GM12874 (cell line): ENCODE measurements at regions not wholly inside any gene's neighbourhood (a gene's known extent, or its start where the extent isn't known, plus 50 kb on each side); places are given as distances from the start of the nearest gene placed in this dataset.

Experiments
- TF ChIP-seq, protein P1 (sequence below): IDR thresholded peaks from 2 replicates; pipeline ENCODE4 v1.5.1; 2011; ENCODE audit warnings: low read depth, mild to moderate bottlenecking, control low read depth, low read length, moderate library complexity; ENCODE audit not compliant: insufficient read depth

DNA sequence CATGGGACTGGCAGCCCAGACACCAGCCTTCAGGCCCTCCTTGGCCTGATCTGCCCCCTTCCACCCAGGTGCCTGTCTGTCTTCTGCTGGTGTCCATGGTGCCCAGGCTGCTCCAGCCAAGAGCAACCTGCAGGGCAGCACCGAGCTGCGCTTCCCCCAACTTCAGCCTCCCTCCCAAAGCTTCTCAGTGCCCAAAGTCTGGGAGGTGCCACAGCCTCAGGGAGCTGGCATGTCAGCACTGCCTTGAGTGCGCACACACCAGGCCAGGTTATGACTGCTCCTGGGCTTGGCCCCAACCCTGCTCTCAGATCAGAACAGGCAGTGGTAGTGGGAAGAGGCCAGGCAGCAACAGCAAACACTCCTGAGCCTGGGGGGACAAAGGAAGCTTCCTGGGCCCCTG lies 304.6 kb upstream of the NRG3 start:
- TF ChIP-seq, protein P1, sequence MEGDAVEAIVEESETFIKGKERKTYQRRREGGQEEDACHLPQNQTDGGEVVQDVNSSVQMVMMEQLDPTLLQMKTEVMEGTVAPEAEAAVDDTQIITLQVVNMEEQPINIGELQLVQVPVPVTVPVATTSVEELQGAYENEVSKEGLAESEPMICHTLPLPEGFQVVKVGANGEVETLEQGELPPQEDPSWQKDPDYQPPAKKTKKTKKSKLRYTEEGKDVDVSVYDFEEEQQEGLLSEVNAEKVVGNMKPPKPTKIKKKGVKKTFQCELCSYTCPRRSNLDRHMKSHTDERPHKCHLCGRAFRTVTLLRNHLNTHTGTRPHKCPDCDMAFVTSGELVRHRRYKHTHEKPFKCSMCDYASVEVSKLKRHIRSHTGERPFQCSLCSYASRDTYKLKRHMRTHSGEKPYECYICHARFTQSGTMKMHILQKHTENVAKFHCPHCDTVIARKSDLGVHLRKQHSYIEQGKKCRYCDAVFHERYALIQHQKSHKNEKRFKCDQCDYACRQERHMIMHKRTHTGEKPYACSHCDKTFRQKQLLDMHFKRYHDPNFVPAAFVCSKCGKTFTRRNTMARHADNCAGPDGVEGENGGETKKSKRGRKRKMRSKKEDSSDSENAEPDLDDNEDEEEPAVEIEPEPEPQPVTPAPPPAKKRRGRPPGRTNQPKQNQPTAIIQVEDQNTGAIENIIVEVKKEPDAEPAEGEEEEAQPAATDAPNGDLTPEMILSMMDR = no peak

DNA sequence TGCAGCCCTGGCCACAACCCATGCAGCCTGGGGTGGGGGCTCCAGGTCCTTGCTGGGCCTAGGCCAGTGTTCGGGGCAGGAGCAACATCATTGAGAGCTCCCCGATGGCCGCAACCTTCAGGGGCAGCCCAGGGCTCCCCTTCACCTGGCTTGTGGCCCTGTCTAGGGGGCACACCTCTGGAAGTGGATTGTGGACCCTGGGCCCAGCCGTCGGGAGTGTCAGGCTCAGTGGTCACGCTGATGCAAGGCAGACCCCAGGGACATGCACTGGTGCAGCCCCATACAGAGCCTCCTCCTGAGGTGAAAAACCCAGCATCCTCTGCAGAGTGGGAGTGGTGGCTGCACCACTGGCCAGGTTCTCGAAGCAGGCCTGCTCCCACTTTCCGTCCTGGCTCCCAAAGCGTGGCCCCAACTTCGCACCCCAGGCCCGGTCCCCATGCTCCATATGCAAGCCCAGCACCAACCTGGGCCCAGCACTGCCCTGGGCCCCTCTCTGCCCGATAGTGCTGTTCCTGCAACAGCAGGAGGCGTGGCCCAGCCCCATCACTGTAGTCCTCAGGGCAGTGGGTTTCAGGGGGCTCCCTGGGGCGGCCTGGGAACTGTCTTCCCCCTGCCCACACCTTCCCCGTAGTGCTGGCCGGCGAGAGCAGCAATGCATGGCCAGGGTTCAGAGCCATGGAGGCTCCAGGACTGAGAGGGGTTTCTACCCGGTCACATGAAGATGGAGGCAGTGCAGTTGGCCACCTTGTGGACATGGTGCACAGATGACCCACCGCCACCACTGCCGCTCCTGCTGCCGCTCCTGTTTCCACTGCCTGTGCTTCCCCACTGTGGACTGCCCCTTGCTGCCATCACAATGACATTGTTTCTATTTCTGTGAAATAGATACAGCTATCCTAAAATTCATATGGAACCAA lies 303.9 kb upstream of the NRG3 start:
- TF ChIP-seq, protein P1 = no peak

- TF ChIP-seq, protein P1 = no peak
These were observed 300.0 kb upstream of the NRG3 start for GRCh38 chr10:81575036-81575435.

GRCh38 chr10:81576336-81576735 lies 298.7 kb upstream of the NRG3 start:
- TF ChIP-seq, protein P1 = no peak

DNA sequence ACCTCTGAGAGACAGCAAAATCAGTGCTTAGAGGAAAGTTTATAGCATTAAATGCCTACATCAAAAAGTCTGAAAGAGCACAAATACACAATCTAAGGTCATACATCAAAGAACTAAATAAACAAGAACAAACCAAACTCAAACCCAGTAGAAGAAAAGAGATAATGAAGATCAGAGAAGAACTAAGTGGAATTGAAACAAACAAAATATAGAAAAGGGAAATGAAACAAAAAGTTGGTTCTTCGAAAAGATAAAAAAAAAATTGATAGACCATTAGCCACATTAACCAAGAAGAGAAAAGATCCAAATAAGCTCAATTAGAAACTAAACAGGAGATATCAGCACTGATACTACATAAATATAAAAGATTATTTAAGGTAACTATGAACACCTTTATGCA lies 280.0 kb upstream of the NRG3 start:
- TF ChIP-seq, protein P1 = no peak

DNA sequence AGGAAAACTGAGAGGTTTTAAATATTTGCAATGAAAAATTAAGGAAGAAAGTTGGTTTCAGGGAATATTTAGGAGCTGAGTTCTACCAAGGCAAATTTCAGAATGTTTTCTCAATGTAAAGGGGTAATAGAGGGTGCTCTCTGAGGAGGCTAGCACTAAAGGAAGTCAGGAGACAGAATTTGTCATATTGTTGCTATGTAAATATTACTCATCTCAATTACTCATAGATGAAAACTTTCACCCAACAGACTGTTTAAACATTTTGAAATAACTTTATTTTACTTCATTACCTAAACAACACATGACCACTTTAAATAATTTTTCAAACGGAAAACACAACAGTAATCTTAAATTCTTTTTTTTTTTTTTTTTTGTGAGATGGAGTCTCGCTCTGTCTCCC lies 274.8 kb upstream of the NRG3 start:
- TF ChIP-seq, protein P1 = no peak

- TF ChIP-seq, protein P1 = no peak
These were observed 271.8 kb upstream of the NRG3 start for GRCh38 chr10:81603106-81603620.
